NCI-H1417 treated with DMSO at 0.1 percent for 48 hours (cell line): ENCODE measurements at regions not wholly inside any gene's neighbourhood (a gene's known extent, or its start where the extent isn't known, plus 50 kb on each side); places are given as distances from the start of the nearest gene placed in this dataset.
"Not testable (repeated sequence)": the region's sequence is repeated elsewhere in the genome, so short reads cannot be mapped to it uniquely, and the experiment has no call there.

ENCODE experiments used
- DNase-seq: peaks from one replicate; lab custom pipeline; 2025; lab: John Stamatoyannopoulos, UW

DNA sequence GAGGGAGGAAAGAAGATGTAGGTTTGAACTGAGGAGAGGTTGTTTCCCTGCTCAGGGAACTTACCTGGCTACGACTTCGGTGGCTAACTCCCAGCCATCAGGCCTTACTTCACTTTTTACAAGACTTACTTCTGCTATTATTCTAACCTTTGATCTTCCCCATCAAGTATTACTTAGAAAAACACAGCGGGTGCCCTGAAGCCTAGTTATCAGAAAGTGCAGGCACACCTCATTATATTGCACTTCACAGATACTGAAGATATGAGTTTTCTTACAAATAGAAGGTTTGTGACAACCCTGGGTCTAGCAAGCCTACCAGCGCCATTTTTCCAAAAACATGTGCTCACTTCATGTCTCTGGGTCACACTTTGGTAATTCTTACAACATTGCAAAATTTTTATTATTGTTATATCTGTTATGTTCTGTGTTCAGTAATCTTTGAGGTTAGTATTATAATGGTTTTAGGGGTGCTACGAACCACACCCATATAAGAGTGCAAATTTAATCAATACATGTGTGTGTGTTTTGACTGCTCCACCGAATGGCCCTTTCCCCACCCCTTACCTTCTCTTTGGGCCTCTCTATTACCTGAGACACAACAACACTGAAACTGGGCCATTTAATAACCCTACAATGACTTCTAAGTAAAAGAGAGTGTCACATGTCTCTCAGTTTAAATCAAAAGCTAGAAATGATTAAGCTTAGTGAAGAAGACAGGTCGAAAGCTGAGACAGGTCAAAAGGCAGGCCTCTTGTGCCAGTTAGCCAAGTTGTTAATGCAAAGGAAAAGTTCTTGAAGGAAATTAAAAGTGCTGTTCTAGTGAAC lies 2102.7 kb upstream of the WWC1 start:
- no peak for DNase-seq

DNA sequence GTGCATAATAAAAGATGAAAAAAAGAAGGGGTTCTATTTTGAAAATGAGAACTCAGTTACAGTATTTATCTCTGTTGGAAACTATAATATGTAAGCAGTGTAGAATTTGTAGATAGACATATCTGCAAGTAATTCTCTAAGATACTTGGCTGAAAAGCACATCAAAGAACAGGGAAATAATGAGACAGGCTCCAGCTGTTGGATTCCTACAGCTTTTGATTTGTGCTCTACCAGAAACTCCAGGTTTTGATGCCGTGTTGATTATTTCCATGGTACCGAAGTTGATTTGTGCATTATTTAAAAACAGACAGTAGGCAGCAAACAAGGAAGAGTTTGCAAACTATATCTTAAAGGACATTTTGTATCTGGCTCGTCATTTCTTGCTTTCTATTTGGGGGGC lies 2098.7 kb upstream of the WWC1 start:
- DNase-seq, result no peak

DNA sequence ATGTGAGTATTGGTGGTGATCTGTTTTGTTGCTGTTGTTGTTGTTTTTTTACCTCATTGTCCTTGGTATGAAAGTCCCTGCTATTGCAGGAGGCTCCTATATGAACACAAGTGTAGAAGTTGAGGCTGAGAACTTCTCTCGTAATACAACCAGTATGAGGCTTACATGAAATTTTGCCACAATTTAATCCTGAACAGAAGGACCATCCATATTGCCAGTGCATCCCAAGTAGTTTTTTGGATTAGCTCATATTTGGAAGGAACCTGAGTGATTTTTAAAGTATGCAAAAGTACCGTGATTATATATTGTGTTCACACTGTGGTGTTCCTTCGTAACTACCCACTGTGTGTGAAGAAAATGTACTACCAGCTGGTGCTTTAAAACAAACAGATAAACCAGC lies 2095.5 kb upstream of the WWC1 start:
- DNase-seq, result no peak

DNA sequence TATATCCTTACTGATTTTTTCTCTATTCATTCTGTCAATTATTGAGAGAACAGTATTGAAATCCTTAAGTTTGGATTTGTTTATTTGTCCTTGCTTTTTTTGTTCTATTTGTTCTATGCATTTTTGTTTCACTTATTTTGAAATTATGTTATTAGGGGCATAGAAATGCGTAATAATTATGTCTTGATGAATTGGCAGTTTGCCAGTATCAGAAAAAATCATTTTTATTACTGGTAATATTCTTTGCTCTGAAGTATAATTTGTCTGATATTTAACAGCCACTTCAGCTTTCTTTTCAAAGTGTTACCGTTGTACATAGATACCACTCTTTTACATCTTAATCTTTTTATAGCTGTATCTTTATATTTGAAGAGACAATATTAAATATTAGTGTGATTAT lies 2090.9 kb upstream of the WWC1 start:
- DNase-seq, result no peak

DNA sequence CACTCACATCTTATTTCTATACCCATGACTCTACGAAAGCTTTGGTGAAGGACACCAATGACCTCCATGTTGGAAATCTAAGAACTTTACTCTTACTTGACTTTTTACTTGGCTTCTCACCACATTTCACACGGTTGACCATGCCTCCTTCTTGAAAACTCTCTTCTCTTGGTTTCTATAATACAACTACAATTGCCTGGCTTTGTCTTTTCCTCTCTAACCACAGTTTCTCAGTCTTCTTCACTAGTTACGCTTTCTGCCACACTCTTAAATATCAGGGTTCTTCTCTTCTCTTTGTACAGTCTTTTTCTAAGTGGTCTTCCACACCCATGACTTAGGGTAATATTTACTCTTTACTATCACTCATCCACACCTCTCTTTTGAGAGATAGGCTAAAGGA lies 2079.8 kb upstream of the WWC1 start:
- DNase-seq, result no peak

DNA sequence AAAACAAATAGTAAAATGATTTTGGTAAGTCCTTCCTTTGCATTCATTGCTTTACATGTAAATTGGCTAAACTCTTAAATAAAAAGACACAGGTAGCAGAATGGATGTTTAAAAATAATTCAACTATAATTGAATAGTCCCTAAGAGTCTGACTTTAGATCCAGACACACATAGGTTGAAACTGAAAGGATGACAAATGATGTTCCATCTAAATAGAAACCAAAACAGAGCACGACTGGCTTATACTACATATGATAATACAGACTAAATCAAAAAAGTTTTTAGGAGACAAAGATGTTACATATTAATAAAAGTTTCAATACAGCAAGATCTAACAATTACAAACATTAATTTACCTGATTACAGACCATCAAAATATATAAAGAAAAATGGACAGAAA lies 2055.1 kb upstream of the WWC1 start:
- no peak for DNase-seq

DNA sequence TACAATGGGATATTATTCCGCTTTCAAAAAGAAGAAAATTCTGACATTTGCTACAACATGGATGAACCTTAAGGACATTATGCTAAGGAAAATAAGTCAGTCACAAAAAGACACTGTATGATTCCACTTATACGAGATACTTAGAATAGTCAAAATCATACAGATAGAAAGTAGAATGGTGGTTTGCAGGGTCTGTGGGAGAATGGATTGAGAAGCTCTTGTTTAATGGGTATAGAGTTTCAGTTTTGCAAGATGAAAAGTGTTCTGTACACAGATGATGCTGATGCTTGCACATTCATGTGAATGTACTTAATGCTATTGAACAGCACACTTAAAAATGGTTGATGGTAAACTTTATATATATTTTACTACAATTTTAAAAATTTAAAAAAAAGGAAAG lies 2050.7 kb upstream of the WWC1 start:
- no peak for DNase-seq

DNA sequence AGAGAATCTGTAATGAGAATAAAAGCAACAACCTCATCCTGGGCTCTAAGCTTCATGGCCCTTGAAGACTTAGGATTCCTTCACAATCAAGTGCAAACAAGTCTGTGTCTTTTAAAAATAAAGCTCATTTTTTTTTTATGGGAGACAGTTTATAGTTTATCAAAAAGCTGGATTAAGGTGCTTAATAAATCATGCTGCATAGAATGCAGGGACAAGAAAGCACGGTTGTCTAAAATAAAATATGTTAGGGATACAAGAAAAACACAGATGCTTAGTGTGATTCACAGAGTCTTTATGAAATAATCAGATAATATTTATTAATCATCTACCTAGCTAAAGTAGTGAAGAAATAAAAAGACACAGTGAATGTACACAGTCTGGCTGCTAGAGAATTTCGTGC lies 2045.9 kb upstream of the WWC1 start:
- no peak for DNase-seq

DNA sequence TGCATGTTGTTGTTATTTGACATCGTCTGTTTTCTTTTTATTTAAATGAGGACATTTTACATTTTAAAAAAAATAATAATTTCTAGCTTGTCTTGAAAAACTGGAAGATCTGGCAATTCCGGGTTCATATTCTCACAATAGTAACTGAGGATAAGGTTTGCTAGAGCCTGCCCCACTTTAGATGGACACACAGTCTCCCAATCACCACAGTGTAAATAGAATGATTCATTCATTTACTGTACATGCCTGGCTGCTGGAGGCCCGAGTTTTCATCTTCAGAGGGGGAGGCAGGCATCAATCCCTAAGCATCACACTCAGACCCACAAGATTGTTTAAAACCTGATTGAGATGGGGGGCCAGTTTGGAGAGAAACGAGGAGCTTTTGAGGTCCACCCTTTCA lies 2039.7 kb upstream of the WWC1 start:
- no peak for DNase-seq

DNA sequence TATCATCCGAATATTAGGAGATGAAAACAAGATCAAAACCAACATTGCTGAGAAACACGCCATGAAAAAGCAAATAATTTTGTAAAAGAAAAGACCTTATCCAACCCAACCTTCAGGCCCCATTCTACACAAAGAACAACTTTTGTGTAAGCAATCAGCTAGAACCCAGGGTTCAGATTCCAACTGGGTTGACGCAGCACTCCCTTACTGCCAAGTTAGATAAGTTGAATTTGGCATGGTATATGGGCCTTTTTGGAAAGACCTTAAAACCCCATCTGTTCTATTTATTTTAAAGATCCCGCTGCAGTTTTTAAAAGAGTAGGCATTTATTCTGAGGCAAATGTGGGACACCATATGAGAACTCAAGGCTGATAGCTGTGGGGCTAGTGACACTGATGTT lies 2033.8 kb upstream of the WWC1 start:
- DNase-seq, result no peak

DNA sequence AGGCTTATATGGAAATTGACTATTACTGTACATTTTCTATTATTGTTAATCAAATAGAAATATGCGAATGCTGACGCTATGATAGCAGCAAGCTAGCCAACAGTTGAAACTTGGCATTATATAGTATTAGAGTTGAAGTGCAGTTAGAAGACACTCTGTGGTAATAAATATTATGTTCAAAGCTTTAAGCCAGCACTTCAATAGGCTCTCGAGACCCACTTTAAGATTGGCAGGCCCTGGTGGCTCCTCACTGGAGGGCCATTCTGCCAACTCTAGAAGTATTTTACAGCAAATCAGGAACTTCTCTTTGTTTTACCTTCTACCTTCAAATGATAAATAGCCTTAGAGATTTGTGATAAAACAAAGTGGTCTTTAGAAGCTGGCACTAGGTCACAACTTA lies 2029.0 kb upstream of the WWC1 start:
- DNase-seq, result no peak

DNA sequence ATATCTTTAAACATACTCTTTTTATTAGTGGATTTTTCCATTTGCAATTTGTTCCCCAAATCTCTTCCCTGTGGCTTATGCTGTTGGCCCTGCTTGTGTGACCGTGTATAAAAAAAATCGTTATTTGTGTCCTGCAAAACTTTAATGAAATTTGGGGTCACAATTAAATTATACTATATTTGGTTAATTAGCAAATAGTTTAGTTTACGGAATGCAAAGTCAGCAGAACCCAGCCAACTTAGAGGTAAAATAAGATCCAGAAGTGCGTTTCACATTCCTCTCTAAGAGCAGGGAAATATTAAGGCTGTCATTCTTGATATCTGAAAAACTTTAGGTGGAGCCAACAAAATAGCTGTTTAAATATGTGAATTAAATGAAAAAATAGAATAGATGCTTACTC lies 2023.5 kb upstream of the WWC1 start:
- no peak for DNase-seq

DNA sequence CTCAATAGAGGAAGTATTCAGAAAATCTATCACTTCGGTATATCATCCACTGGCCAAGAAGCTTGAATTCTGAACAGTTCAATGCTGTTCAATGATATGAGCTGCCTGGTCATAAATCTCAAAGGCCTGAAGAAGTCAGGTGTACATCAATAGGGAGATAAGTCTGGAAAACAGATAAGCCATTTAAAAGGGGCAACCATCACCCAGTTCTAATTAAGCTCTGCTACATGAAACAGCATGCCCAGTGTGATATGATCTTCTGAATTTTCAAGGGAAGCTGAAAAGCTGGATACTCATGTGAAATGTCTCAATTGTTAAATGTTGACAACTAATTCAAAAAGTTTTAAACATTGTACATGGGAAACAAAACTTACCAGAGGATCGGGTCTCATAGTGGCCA lies 2020.7 kb upstream of the WWC1 start:
- DNase-seq, result no peak

DNA sequence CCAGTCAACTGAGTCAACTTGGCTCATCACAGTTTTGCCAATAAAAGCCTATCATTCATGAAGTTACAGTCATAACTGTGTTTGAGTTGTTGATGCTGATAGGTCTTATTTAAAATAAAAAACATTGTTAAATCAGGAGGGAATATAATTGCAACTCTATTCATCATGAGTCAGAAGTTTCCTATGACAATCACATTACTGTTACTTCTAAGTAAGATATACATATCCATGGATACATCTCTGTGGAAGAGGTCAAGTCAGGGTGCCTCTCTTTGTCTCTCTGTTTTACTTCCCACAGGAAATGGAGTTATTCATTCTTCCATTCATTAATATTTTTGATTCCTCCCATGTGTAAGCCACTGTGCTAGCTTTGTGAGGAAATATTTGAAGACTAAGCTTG lies 2015.4 kb upstream of the WWC1 start:
- DNase-seq, result no peak

DNA sequence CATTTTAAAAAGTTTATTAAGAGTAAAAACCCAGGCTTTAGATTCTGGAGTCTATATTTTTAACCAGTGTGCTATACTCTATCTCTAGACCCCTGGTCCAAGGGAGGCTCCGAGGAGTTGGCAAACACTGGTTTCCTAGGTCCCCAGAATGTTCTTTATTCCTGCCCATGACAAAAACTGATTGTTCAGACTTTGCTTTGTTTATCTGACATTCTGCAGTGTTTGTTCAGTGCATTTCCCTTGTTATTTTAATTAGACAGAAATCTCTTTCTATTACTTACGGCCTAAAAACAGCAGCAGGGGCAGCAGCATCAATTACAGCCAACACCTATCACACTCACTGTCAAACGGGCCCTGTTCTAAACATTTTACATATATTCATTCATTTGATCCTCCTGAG lies 2011.6 kb upstream of the WWC1 start:
- no peak for DNase-seq

DNA sequence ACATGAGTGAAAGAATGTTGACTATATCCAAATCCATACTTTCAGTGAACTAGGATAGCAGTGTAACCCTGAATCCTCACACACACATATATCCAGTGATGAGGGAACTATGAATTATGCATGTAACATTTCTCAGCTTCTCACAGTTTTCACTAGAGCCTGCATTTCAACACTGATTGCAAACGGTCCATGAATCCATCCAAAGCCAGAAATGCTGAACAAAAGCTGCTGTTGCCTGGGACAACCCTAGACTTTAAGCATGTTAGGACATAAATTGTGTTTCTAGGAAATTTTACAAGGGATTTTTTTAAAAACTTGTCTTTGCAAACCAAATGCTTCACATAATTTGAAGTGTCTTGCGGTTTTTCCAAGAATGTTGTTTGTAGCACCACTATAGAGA lies 2010.0 kb upstream of the WWC1 start:
- no peak for DNase-seq

DNA sequence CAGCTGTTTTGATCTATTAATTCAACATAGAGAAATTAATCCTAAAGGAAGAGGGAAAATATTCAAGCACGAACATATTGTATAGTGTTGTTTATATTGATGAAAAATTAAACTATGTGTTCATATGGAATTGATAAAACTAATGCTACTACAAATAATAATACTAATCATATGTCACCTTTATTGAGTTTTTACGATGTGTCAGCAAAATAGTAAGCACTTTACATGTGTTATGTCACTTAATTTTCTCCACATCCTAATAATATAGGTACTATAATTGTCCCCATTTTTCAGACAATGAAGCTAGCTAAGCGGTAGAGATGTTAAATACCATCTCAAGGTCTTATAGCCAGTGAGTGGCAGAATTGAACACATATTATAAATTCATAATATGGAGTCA lies 2008.5 kb upstream of the WWC1 start:
- no peak for DNase-seq

DNA sequence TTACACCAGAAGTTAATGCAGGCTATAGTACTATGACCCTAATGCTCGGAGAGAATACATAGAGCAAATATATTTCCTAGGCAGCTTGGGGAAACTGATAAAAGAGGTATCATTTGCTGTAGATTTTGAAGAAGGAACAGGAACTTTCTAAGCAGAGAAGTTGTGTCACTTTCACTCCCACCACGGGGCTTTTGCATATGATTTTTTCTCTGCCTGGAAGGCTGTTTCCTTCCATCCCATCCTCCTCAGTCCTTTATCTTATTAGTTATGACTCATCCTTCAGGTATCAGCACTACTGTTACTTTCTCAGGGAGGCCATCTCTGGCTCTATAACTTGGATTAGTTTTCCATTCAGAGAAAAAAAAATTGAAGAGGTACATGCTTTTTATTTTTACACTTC lies 2006.1 kb upstream of the WWC1 start:
- DNase-seq, result no peak

DNA sequence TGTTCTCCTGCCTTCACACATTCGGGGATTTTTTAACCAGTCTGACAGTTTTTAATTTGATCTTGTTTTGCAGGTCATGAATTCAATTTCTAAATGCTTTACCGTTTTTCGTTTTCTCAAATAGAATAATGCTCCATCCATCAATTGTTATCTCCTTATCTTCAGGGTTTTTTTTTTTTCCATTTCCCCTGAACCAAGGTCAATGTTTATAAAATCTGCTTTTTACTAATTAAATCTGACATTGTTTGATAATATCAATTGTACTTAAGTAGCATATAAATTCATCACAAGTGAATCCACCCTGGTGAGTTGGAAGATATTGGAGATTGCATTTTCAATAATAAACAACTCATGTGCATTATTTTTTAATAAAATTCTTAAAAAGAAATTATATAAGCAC lies 2004.6 kb upstream of the WWC1 start:
- DNase-seq, result no peak

DNA sequence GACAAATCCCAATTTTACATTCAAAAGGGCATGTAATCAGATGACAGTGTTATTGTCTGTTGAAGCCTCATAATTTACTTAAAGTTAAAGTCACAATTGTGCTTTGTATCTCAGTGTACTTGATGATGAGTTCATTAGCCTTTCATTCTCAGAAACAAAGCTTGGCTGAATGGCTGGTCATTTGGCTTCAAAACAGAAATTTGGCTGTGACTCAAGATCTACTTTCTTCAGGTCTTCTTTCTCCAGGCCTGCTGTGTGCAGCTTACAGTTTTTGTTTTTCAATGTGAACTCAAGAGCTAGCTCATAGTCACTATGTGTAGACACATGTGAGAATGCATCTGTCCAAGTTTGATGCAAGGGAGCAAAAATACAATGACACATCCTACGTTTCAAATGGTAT lies 2003.6 kb upstream of the WWC1 start:
- DNase-seq, result no peak

DNA sequence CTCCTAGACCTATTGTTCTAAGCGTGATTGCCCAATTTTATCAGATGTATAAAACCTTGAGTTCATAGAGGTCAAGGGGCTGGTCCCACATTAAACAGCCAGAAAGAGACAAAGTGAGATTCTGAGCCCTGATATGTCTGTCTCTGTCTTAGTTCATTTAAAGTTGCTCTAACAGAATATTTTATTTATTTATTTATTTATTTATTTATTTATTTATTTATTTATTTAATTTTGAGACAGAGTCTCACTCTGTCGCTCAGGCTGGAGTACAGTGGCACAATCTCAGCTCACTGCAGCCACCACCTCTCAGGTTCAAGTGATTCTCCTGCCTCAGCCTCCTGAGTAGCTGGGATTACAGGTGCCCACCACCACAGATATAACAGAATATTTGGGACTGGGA lies 1999.6 kb upstream of the WWC1 start:
- DNase-seq, result not testable (repeated sequence)

DNA sequence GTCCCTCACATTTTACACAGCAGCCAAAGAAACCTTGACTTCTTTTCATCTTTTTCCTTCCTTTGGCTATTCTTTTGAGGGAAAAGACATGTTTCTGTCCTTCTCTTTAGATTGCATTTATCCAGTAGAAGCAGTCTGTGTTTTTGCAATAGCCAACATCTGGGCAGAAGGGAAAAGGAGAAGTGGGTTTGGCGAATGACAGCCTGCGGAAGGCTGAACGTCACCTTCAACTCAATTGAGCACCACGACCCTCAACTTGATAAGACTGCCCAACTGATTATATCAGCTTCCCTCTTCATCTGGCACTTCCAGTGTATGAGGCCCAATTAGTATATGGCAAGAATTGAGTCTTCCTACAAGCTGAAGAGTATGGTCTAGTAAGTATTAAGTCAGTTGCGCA lies 1997.6 kb upstream of the WWC1 start:
- no peak for DNase-seq

DNA sequence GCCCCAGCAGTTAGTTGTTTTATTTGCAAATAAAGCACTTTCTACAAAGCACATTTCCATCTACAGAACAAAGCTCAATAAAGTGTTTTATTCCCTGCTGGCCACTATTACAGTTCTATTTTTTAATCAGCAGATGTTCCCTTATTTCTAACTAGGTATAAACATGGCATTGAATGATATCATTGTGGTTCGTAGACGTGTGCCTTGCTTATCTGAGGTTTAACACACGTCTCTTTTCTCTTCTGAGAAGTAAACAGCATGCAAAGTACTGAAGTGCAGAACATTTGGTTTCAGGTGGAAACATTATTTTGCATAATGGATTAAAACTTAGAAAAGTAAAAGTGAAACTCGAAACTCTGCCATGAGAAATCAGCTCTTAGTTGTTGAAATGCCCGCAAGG lies 1989.3 kb upstream of the WWC1 start:
- DNase-seq, result no peak

DNA sequence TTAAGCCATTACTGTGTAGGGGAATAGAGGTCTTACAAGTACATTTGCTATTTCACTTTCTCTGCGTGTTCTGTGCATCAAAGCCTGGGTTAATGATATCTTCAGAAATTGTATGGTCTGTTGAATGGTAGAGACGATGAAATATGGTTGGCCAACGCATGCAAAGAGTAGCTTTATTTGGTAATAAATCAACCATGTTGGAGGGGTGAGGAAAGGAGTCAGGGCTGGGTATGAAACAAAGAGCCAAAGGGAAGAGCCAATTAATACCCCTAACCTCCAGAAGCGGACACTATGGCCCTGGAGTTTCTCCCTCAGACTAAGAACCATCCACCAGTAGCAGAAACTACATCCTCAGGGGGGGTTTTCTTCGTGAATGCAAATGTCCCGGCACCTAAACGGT lies 1974.0 kb upstream of the WWC1 start:
- DNase-seq, result no peak
